ENCODE measurements at regions not wholly inside any gene's neighbourhood (a gene's known extent, or its start where the extent isn't known, plus 50 kb on each side); places are given as distances from the start of the nearest gene placed in this dataset.

- Histone ChIP-seq H3K4me3 (no peak overlapping the region), H3K27me3 (no peaks in the 10 kb centered on the region), H3K27ac (no peak overlapping the region), H3K4me1 (no peaks in the 10 kb centered on the region), H3K9me3 (no peaks in the 10 kb centered on the region), H3K36me3 (no peaks in the 10 kb centered on the region)
- TF ChIP-seq CTCF (IDR thresholded peaks at IDR 0.05), result no peak
- intact Hi-C loops (cut with DNase I), result no loop called here
- DNase-seq (ENCODE audit: low spot score in 2 of 2), result no peak
Measured at GRCh38 chr11:15688351-15688792, 573.6 kb downstream of the INSC start.

- Histone ChIP-seq H3K4me3 (no peak overlapping the region), H3K27me3 (no peaks in the 10 kb centered on the region), H3K4me1 (no peaks in the 10 kb centered on the region), H3K9me3 (no peaks in the 10 kb centered on the region), H3K36me3 (no peaks in the 10 kb centered on the region), H3K27ac (no peak overlapping the region)
- no peak for DNase-seq (ENCODE audit: low spot score in 2 of 2)
- no peak for TF ChIP-seq CTCF (IDR thresholded peaks at IDR 0.05)
- intact Hi-C loops (cut with DNase I), result no loop called here
Measured at GRCh38 chr11:15690320-15690719, 575.6 kb downstream of the INSC start.

- no peaks in the 10 kb centered on the region for H3K9me3 ChIP-seq
- H3K4me1 ChIP-seq, result no peaks in the 10 kb centered on the region
- H3K27me3 ChIP-seq, result no peaks in the 10 kb centered on the region
- no peak for DNase-seq (ENCODE audit: low spot score in 2 of 2)
- intact Hi-C loops (cut with DNase I), result no loop called here
- no peaks in the 10 kb centered on the region for H3K36me3 ChIP-seq
- no peak for TF ChIP-seq CTCF (IDR thresholded peaks at IDR 0.05)
- H3K27ac ChIP-seq, result no peak overlapping the region
- H3K4me3 ChIP-seq, result no peak overlapping the region
Measured at GRCh38 chr11:15692739-15693138, 578.0 kb downstream of the INSC start.

- Histone ChIP-seq H3K27me3 (no peaks in the 10 kb centered on the region), H3K9me3 (no peaks in the 10 kb centered on the region), H3K4me3 (no peak overlapping the region), H3K4me1 (no peaks in the 10 kb centered on the region), H3K36me3 (no peaks in the 10 kb centered on the region), H3K27ac (no peak overlapping the region)
- DNase-seq (ENCODE audit: low spot score in 2 of 2), result no peak
- intact Hi-C loops (cut with DNase I), result no loop called here
- TF ChIP-seq CTCF (IDR thresholded peaks at IDR 0.05), result no peak
Measured at GRCh38 chr11:15695096-15695721, 580.5 kb downstream of the INSC start.

GRCh38 chr11:15696069-15696468, 581.3 kb downstream of the INSC start:
- TF ChIP-seq CTCF (IDR thresholded peaks at IDR 0.05), result no peak
- Histone ChIP-seq H3K9me3 (no peaks in the 10 kb centered on the region), H3K36me3 (no peaks in the 10 kb centered on the region), H3K27me3 (no peaks in the 10 kb centered on the region), H3K4me3 (no peak overlapping the region), H3K4me1 (no peaks in the 10 kb centered on the region), H3K27ac (no peak overlapping the region)
- DNase-seq (ENCODE audit: low spot score in 2 of 2), result no peak
- intact Hi-C loops (cut with DNase I), result no loop called here

All from ascending aorta (tissue), 2 donors.